WERI-Rb-1 (cell line): ENCODE measurements at regions not wholly inside any gene's neighbourhood (a gene's known extent, or its start where the extent isn't known, plus 50 kb on each side); places are given as distances from the start of the nearest gene placed in this dataset.

Experiments
- DNase-seq: peaks from one replicate; pipeline ENCODE4 v3.0.0-alpha.2; 2020
- H3K27ac ChIP-seq: fragments of 250-450 bp; sonication (Bioruptor Pico); 2 replicates; pipeline ENCODE4 v1.5.1; 2020; ENCODE audit warnings: mild to moderate bottlenecking, moderate library complexity
- H3K27me3 ChIP-seq: fragments of 250-450 bp; sonication (Bioruptor Pico); 2 replicates; pipeline ENCODE4 v1.5.1; 2021; ENCODE audit warnings: mild to moderate bottlenecking, low read depth, moderate library complexity; ENCODE audit not compliant: insufficient read depth, severe bottlenecking
- H3K36me3 ChIP-seq: fragments of 250-450 bp; sonication (Bioruptor Pico); 2 replicates; pipeline ENCODE4 v1.5.1; 2020; ENCODE audit warnings: mild to moderate bottlenecking, moderate library complexity
- H3K4me3 ChIP-seq: 2 replicates; pipeline ENCODE4 v1.5.1; 2011; ENCODE audit warnings: low read depth, mild to moderate bottlenecking, control low read depth, low read length
- H3K9me3 ChIP-seq: fragments of 250-450 bp; sonication (Bioruptor Pico); 2 replicates; pipeline ENCODE4 v1.5.1; 2021; ENCODE audit warnings: mild to moderate bottlenecking, moderate library complexity; ENCODE audit not compliant: severe bottlenecking
- CTCF ChIP-seq: IDR thresholded peaks from 2 replicates; pipeline ENCODE4 v1.5.1; 2011; ENCODE audit warnings: low read depth, mild to moderate bottlenecking, control low read depth, inconsistent platforms, low read length

GRCh38 chrX:109190542-109190941, 291.3 kb downstream of the GUCY2F start:
- no peak for TF ChIP-seq CTCF
- peaks cover 25% of the 10 kb centered on the region for H3K27me3 ChIP-seq
- no peak for DNase-seq
- H3K9me3 ChIP-seq: no peaks in the 10 kb centered on the region
- no peak overlapping the region for H3K27ac ChIP-seq
- no peak overlapping the region for H3K4me3 ChIP-seq
- no peaks in the 10 kb centered on the region for H3K36me3 ChIP-seq

- Histone ChIP-seq H3K36me3 (no peaks in the 10 kb centered on the region), H3K27ac (no peak overlapping the region), H3K9me3 (no peaks in the 10 kb centered on the region), H3K27me3 (peaks cover 31% of the 10 kb centered on the region), H3K4me3 (no peak overlapping the region)
- no peak for DNase-seq
- TF ChIP-seq CTCF: no peak
These were observed 294.3 kb downstream of the GUCY2F start for GRCh38 chrX:109187473-109188168.

GRCh38 chrX:109186939-109187338, 294.9 kb downstream of the GUCY2F start:
- no peak for DNase-seq
- TF ChIP-seq CTCF: no peak
- no peak overlapping the region for H3K27ac ChIP-seq
- H3K9me3 ChIP-seq: no peaks in the 10 kb centered on the region
- H3K27me3 ChIP-seq: peaks cover 29% of the 10 kb centered on the region
- H3K36me3 ChIP-seq: no peaks in the 10 kb centered on the region
- H3K4me3 ChIP-seq: no peak overlapping the region

GRCh38 chrX:109184506-109185139, 297.3 kb downstream of the GUCY2F start:
- Histone ChIP-seq H3K27ac (no peak overlapping the region), H3K27me3 (peaks cover 22% of the 10 kb centered on the region), H3K4me3 (no peak overlapping the region), H3K9me3 (no peaks in the 10 kb centered on the region), H3K36me3 (no peaks in the 10 kb centered on the region)
- DNase-seq: no peak
- no peak for TF ChIP-seq CTCF

GRCh38 chrX:109172091-109172602, 309.7 kb downstream of the GUCY2F start:
- H3K27ac ChIP-seq: no peak overlapping the region
- H3K9me3 ChIP-seq: no peaks in the 10 kb centered on the region
- no peaks in the 10 kb centered on the region for H3K36me3 ChIP-seq
- peaks cover 4% of the 10 kb centered on the region for H3K27me3 ChIP-seq
- no peak for TF ChIP-seq CTCF
- no peak overlapping the region for H3K4me3 ChIP-seq
- DNase-seq: no peak
